ENCODE measurements at regions not wholly inside any gene's neighbourhood (a gene's known extent, or its start where the extent isn't known, plus 50 kb on each side); places are given as distances from the start of the nearest gene placed in this dataset.

GRCh38 chr14:97230051-97230450, 432.9 kb downstream of the VRK1 start:
- no peak for ATAC-seq (ENCODE audit: low FRiP score)
- TF ChIP-seq CTCF (IDR thresholded peaks at IDR 0.05) = no peak
- DNase-seq (ENCODE audit: low spot score) = no peak

GRCh38 chr14:97233319-97233985, 436.3 kb downstream of the VRK1 start:
- ATAC-seq (ENCODE audit: low FRiP score) (no peak), DNase-seq (ENCODE audit: low spot score) (no peak)
- TF ChIP-seq CTCF (IDR thresholded peaks at IDR 0.05) = no peak

GRCh38 chr14:97246648-97247047, 449.5 kb downstream of the VRK1 start:
- no peak for TF ChIP-seq CTCF (IDR thresholded peaks at IDR 0.05)
- DNase-seq (ENCODE audit: low spot score) (no peak), ATAC-seq (ENCODE audit: low FRiP score) (no peak)

GRCh38 chr14:97248973-97249372, 451.8 kb downstream of the VRK1 start:
- ATAC-seq (ENCODE audit: low FRiP score) (no peak), DNase-seq (ENCODE audit: low spot score) (no peak)
- no peak for TF ChIP-seq CTCF (IDR thresholded peaks at IDR 0.05)

- DNase-seq (ENCODE audit: low spot score) (no peak), ATAC-seq (ENCODE audit: low FRiP score) (no peak)
- TF ChIP-seq CTCF (IDR thresholded peaks at IDR 0.05) = no peak
Observed at GRCh38 chr14:97250931-97251330, 453.7 kb downstream of the VRK1 start.

GRCh38 chr14:97251491-97252155, 454.4 kb downstream of the VRK1 start:
- no peak for TF ChIP-seq CTCF (IDR thresholded peaks at IDR 0.05)
- DNase-seq (ENCODE audit: low spot score) = no peak
- no peak for ATAC-seq (ENCODE audit: low FRiP score)

GRCh38 chr14:97253756-97254155, 456.6 kb downstream of the VRK1 start:
- no peak for ATAC-seq (ENCODE audit: low FRiP score)
- no peak for TF ChIP-seq CTCF (IDR thresholded peaks at IDR 0.05)
- no peak for DNase-seq (ENCODE audit: low spot score)

Measured in omental fat pad (tissue), 3 donors.